ENCODE measurements at regions not wholly inside any gene's neighbourhood (a gene's known extent, or its start where the extent isn't known, plus 50 kb on each side); places are given as distances from the start of the nearest gene placed in this dataset.

DNA sequence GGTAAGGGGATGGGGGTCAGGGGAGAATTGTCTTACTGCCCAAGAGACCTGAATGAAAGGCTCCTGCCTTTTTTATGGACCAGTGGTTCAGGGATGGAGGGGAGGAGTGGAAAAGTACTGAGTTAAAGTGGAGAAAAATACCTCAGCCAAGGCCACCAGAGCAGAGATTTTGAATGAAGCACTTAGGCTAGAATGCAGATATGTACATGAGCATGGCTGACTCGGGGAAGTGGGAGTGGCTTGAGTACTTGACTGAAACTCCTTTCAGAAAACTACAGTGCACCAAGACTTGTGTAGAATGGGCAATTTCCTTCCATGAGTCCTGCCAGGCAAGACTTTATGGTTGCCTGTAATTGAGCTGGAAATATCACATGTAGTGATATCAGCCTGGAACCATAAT, 429.6 kb upstream of the LRRC7 start:
- TF ChIP-seq, protein P1, sequence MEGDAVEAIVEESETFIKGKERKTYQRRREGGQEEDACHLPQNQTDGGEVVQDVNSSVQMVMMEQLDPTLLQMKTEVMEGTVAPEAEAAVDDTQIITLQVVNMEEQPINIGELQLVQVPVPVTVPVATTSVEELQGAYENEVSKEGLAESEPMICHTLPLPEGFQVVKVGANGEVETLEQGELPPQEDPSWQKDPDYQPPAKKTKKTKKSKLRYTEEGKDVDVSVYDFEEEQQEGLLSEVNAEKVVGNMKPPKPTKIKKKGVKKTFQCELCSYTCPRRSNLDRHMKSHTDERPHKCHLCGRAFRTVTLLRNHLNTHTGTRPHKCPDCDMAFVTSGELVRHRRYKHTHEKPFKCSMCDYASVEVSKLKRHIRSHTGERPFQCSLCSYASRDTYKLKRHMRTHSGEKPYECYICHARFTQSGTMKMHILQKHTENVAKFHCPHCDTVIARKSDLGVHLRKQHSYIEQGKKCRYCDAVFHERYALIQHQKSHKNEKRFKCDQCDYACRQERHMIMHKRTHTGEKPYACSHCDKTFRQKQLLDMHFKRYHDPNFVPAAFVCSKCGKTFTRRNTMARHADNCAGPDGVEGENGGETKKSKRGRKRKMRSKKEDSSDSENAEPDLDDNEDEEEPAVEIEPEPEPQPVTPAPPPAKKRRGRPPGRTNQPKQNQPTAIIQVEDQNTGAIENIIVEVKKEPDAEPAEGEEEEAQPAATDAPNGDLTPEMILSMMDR (IDR thresholded peaks at IDR 0.05) = no peak
- TF ChIP-seq POLR2AphosphoS5 (IDR thresholded peaks at IDR 0.05) = no peak

All from breast epithelium (tissue), 3 donors.